GM18907 (cell line): ENCODE measurements at regions not wholly inside any gene's neighbourhood (a gene's known extent, or its start where the extent isn't known, plus 50 kb on each side); places are given as distances from the start of the nearest gene placed in this dataset.
"Not testable (repeated sequence)": the region's sequence is repeated elsewhere in the genome, so short reads cannot be mapped to it uniquely, and the experiment has no call there.

ENCODE experiments used
- ATAC-seq: cut with Tn5 transposase; IDR thresholded peaks from one replicate; pipeline ENCODE4 v1.9.1; 2021; ENCODE audit warnings: mild to moderate bottlenecking, moderate library complexity; ENCODE audit not compliant: unreplicated experiment

DNA sequence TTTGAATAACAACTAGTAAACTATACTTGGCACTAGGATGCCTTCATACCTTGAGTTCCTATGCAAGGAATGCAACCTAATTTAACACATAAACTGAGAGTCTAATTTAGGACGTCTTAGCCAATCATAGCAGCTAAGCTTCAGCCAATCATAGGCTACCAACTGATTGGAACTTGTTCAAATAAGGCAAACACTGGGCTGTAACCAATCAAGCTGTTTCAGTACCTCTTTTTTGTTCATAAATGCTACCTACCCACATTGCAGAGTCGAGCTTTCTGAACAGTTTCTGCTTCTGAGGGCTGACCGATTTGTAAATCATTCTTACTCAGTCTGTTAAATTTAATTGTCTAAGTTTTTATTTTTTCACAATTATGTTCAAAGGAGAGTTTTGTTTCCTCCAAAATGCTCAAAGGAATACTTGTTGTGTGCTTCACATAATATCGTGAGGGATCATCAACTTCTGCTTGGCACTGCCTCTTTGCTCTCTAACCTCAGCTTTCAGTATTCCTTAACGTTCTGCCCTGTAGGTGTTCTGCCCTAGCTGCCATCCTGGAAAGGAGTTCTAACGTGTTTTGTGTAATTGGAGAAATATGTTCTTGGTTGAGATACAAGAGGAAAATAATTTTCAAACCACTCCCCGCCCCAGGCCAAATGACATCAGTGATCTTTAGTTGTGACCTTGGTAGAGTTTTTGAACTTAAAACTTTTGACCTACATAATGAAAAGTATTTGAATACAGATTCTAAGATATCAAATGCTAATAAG, 380.4 kb upstream of the MIS18BP1 start:
- no peak for ATAC-seq

DNA sequence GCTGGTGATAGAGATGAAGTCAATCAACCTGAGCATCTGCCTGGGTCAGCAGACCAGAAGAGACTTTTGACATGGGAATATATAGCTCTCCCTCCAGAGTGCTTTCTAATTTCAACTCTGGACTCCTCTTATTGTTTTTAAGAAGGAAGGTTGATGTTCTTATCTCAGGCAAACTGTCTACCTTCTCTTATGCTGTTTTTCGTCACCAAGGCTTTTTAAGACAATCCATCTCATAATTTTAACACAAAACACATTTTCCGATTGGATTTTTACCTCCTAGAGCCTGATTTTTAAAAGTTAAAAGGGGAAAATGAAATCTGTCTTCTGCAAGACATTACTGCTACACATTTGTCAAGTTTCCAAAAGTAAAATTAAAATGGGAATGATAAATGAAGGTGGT, 368.7 kb upstream of the MIS18BP1 start:
- ATAC-seq: no peak

DNA sequence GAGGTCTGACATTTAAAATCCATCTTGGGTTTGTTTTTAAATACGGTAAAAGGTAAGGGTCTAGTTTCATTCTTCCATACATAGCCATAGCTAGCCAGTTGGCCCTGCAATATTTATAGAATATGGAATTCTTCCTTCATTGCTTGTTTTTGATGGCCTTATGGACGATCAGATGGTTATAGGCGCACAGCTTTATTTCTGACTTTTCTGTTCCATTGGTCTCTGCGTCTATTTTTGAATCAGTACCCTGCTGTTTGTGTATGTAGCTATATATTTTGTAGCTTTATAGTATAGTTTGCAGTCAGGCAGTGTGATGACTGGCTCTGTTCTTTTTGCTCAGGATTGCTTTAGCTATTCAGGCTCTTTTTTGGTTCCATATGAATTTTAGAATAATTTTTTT, 366.8 kb upstream of the MIS18BP1 start:
- no peak for ATAC-seq

DNA sequence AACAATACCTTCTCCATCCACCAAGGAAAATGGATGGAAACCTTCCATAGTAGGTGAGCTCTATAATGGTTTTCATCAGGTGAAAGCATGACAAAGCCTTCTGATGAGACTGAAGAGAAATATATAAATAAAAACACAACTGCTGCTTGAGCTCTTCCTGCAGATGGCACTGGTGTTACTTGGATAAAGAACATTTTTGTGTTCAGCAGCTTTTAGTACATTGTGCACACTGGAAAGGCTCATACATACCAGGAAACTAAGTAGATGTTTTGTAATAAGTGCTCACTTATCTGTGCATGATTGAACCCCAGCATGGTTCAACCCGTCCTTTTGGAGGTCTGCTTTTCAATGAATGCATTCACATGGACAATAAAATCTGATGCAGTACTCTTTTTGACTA, 357.3 kb upstream of the MIS18BP1 start:
- ATAC-seq: no peak

DNA sequence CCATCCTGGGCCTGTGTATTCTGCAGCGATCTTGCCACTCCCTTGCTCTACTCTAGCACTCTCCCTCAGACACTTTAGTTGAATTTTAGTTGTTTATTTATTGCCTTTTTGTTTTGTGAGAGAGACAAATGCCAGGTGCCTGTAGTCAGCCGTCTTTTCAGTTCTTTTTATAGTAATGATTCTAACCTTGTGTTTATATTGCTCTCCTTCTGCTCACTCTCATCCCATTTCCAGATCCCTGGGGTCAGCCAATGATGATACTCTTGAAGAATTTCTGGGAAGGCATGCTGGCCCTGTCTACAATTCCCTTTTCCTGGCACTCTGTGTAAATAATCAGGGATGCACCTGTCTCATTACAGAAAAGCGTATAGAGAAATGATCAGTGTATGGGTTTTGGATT, 334.1 kb upstream of the MIS18BP1 start:
- no peak for ATAC-seq

DNA sequence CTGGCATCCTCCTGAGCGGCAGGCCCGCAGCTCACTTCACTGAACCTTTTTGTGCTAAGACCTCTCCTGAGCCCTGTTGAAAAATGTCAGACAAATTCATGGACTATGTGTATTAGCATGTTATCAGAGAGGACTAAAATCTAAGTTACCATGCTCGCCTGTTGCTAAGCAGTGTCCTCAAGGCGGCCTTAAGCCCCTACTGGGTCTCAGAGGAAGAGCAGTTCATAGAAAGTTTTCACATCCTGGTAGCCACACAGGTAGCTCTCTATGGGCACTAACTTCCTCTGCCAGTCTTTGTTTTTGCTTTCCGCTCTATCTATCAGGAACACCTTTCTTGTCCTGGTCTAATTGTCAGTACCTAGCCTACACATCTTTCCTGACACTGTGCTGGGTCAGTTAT, 306.6 kb upstream of the MIS18BP1 start:
- ATAC-seq: no peak

DNA sequence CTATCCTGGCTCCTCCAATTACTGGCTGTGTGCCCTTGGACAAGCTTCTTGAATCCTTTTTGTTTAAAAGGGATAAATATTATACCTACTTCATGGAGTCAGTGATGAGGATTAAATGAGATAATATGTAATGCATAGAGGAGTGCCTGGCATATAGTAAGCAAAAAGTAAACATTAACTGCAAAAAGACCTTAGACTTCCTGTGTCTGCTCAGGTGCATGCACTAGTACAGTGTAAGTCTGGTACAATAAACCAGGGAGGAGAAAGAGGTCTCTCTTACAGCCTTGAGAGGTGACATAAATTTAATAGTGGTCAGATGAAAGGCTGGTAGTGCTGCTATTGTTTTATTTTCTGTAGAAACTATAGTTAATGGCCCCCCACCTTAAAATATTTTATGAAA, 305.2 kb upstream of the MIS18BP1 start:
- ATAC-seq: no peak

DNA sequence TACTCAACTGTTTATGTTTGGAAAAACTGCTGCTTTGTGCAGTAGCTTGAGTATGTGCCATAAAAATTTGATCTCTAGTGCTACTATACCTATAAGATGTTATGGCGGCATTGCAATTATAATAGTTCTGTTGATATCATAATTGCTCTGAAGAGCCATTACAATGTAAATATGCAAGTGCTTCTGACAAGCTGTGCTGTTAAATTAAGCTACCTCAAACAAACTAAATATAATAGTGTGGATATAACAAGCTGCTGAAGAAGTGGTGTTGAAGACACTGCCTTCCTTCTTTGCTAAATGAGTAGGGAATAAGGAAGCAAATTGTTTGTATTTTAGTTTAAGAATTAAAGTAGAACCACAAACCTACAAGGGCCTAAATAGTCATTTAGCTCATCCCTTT, 301.0 kb upstream of the MIS18BP1 start:
- ATAC-seq: no peak

DNA sequence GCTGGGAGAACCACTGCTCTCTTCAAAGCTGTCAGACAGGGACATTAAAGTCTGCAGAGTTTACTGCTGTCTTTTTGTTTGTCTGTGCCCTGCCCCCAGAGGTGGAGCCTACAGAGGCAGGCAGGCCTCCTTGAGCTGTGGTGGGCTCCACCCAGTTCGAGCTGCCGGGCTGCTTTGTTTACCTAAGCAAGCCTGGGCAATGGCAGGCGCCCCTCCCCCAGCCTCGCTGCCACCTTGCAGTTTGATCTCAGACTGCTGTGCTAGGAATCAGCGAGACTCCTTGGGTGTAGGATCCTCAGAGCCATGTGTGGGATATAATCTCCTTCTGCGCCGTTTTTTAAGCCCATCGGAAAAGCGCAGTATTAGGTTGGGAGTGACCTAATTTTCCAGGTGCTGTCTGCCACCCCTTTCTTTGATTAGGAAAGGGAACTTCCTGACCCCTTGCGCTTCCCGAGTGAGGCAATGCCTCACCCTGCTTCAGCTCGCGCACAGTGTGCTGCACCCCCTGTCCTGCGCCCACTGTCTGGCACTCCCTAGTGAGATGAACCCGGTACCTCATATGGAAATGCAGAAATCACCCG, 298.3 kb upstream of the MIS18BP1 start:
- not testable (repeated sequence) for ATAC-seq

DNA sequence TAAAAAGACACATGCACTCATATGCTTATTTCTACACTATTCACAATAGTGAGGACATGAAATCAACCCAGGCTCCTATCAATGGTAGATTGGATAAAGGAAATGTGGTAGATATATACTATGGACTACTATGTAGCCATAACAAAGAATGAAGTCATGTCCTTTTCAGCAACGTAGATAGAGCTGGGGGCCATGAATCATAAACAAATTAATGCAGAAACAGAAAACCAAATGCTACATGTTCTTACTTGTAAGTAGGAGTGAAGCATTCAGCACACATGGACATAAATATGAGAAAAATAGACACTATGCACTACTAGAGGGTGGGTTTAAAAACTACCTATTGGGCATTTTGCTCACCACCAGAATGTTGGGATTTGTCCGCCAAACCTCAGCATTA, 278.0 kb upstream of the MIS18BP1 start:
- ATAC-seq: no peak

DNA sequence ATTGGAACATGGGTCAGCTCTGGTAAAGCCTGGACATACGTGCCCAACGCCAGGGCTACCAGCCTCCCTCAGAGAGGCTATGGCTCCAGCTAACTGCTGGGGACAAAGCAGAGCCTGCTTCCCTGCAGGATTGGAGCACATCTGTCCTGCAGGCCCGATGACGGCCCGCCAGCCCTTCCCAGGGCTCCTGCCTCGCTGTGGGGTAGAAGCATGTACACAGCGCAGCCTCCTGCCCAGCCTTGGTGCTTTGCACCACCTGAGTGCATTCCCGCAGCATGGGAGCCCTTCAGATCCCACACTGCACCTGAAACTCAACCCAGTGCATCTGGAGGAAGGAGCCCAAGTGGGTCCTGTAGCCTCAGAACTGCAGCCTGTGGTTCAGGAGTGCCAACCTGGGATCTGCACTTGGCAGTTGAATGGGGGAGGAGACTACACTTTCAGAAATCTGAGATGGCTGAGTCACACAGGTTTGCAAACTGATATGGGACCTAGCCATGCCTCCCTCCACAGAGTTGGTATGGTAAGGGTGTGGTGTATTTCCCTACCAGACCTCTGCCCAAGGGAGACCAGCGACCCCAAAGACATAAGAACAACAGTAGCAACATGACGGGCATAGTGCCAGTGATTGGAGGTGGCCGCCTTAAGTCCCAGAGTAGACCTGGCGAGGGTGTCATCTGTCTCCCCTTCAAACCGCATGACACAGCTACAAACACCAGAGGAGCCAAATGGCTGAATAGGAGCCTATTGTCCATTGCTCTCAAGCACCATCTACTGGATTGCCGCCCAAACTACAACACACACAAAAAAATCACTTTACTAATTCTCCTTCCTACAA, 273.9 kb upstream of the MIS18BP1 start:
- no peak for ATAC-seq

DNA sequence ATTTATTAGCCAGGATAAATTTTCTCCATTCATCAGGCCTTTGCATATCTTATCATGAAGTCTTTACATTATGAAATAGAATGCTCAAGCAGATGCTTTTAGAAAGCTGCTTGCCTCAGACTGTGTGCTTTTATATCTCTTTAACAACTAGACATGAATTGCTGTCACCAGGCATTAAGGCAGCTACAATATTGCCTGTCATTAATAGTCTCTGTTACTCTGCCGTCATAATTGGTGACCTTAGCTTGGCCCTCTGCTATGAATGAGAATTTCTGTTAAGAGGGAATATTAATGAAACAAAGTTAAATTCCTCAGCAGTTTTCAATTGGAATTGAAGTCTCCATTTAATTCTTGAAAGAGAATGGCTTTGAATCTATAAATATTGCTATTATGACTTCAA, 266.8 kb upstream of the MIS18BP1 start:
- ATAC-seq: no peak

DNA sequence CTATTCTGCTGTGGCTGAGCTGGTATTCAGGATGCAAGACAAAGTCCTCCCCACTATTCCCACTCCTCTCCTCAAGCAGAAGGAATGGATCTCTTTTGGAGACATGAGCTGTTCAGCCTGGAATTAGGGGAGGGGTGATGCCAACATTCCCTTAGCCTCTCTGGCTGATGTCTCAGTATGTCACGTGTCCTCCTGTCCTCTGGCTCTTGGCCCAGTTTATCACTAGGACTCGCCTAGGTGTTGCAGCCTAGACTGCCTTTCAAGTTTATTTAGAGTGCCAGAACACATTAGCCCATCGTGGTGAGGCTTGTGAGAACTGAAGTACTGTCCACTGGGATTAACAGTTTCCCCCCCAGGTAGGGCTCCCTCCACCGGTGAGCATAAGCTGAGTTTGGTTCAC, 239.9 kb upstream of the MIS18BP1 start:
- no peak for ATAC-seq

DNA sequence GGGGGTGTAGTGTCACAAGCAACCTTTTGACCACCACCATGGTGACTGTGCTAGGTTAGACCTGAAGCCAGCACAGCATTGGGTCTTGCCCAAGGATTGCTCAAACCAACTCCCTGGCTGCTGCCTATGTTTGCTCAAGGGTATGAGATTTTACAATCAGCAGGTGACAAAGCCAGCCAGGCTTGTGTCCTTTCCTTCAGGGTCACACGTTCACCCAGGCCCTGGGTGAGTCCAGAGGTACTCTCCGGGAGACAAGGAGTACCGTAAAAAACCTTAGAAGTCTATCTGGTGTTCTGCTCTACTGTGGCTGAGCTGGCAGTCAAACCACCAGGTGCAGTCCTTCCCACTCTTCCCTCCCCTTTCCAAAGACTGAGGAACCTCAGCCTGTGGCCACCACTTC, 238.9 kb upstream of the MIS18BP1 start:
- ATAC-seq: no peak

DNA sequence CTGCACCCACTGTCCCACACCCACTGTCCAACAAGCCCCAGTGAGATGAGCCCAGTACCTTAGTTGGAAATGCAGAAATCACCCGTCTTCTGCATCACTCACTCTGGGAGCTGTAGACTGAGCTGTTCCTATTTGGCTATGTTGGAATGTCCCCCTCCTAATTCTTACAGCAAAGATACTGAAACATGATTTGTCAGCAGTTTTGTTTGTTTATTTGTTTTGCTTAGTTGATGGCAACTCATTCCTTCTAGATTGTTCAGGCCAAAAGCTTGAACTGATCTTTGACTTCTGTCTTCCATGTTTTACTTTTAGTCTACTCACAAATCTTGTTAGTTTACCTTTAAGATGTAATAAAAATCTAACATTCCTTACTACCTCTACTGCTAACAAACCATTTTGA, 233.6 kb upstream of the MIS18BP1 start:
- ATAC-seq: no peak

DNA sequence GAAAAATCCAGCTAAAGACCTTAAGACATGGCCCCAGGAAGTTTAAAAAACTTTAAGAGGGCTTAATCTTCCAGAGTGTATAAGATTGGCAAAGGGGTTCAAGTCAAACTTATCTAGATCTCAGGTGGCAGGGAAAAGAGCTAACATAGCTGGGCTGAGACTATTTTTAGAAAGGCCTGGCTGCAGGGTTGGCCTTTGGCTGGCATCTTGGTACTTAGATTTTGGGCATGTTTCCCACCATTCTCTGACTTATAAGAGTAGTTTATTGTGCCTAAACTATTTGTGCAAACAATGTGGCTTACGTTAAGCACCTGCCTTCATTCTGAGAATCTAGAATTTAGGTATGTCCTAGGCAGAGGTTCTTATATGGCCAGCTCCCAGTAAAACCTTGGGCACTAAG, 214.0 kb upstream of the MIS18BP1 start:
- ATAC-seq: no peak

DNA sequence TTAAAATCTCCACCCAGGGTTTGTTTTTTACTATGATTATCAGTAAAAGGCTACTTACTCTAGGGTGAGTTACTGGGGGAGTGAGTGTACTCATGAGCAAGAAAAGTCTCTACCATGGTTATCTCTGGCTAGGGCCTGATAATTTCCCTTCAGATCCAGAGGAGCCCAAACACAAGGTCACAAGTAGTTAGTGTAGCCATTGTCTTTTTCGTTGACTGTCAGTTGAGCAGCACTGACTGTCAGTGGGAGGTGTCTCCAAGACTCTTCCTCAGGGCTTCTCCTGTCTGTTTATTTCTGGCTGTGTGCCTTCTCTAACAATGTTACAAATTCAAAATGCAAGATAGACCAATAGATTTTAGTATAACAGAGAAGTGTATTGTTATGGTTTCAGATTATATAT, 181.2 kb upstream of the MIS18BP1 start:
- no peak for ATAC-seq

DNA sequence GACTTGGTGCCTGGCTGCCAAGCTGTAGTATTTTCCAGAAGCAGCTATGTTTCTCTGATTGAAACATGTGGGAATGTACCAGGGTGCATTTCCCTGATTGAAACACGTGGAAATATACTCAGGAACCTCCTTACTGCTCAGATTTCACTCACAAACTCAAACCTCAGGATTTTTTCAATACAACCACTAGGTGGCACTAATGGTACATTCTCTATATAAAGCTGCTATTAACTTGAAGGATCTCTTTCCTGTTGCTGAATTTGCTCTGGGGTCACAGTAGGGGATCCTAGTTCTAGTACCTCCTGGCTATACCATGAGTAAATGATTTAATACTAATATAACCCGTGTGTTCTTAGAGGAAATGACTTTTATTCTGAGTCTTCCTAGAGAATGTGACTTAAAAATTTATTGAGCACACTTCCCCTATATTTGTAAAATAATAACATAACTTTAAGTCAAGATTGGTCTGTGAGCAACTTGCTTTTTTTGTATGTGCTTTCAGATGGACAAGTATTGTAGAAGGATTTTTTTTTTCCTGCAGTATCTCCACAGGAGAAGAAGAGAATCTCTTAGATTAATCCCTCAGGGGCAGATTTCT, 173.8 kb upstream of the MIS18BP1 start:
- no peak for ATAC-seq

DNA sequence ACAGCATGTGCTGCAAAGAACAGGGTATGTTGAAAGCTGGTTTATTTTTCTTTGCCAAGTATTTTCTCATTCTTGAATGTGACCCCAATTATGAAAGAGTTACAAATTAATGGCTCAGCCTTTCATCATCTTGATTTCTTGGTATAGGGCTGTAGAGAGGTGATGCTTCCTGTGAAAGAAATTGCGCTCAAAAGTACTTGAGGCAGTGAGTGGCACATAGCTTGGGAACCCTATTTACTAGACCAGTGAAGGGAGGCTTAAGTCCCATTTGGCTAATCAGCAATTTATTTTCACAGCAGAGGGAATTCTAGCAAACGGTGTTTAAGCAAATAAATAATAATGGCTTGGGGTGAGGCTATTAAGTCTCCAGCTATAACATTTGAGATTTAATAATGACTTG, 153.9 kb upstream of the MIS18BP1 start:
- no peak for ATAC-seq

DNA sequence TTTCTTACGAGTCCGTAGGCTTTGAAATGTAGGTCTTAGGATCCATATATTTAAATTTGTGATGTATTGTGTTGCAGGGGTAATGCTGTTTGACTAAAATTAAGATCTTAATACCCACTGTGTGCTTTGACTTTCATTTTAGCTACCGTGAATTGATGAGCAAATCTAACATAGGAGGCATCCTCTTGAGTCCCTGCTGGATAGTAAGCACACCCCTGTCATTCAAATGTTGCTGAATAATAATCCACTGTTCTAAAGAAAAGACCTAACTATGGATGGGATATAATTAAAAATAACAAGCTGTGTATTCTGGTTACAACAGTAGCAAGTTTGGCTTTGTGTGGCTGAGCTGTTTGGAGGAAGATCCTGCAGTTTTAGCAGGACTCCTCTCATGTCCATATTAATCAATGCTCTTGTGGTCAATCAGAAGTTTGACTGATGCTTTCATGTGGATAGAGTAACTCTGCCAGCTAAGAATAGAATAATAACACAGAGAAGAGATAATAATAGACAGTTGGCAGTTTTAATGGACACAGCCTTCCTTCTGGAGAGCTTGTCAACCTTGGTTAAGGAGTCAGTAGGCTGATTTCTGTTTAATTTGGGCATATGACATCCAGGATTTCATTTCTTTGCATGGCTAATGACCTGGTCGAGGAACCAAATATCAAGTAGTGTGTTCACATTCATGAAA, 148.1 kb upstream of the MIS18BP1 start:
- no peak for ATAC-seq

DNA sequence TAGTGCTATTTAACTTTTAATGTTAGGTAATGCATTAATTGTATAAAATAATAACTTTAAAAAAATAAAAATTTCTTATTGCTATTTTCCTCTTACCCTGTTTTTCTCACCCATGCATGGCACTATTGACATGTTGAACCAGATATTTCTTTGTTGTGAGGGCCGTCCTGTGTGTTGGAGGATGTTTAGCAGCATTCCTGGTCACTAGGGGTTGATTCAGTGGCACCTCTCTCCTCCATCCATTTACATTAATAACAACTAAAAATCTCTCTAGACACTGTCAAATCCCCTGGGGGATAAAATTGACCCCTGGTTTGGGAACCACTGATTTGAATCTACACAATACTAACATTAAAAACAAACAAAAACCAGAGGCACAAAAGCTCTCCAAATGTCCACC, 147.5 kb upstream of the MIS18BP1 start:
- no peak for ATAC-seq
